GM23338 (cell line): ENCODE measurements at regions not wholly inside any gene's neighbourhood (a gene's known extent, or its start where the extent isn't known, plus 50 kb on each side); places are given as distances from the start of the nearest gene placed in this dataset.

ENCODE experiments used
- ATAC-seq: fragments of 200-7000 bp; cut with Tn5 transposase; 3 replicates; pipeline ENCODE4 v1.9.1; 2020
- DNase-seq: peaks from one replicate; pipeline ENCODE4 v3.0.0-alpha.2; 2015; ENCODE audit warnings: low spot score
- H2AFZ ChIP-seq: fragments of 200-600 bp; sonication (generic); 2 replicates; pipeline ENCODE4 v1.8.0; 2016; ENCODE audit warnings: antibody characterized with exemption, mild to moderate bottlenecking, moderate library complexity
- H3F3A ChIP-seq: fragments of 200-600 bp; sonication (generic); replicated peaks from 2 replicates; pipeline ENCODE4 v1.8.0; 2017; ENCODE audit warnings: antibody characterized with exemption, mixed run types, low read depth
- H3K27ac ChIP-seq: fragments of 200-600 bp; sonication (generic); 2 replicates; pipeline ENCODE4 v1.6.1; 2016; ENCODE audit warnings: low read depth
- H3K27me3 ChIP-seq: fragments of 200-600 bp; sonication (generic); 2 replicates; pipeline ENCODE4 v1.8.0; 2016; ENCODE audit warnings: mild to moderate bottlenecking, mixed run types, moderate library complexity; ENCODE audit not compliant: insufficient read depth
- H3K36me3 ChIP-seq: fragments of 200-600 bp; sonication (generic); 2 replicates; pipeline ENCODE4 v1.8.0; 2016; ENCODE audit warnings: mild to moderate bottlenecking; ENCODE audit not compliant: insufficient read depth
- H3K4me1 ChIP-seq: fragments of 200-600 bp; sonication (generic); 2 replicates; pipeline ENCODE4 v1.8.0; 2016; ENCODE audit warnings: mild to moderate bottlenecking, moderate library complexity; ENCODE audit not compliant: insufficient read depth
- H3K4me2 ChIP-seq: fragments of 200-600 bp; sonication (generic); 2 replicates; pipeline ENCODE4 v1.7.1; 2017; ENCODE audit warnings: mixed run types
- H3K4me3 ChIP-seq: fragments of 200-600 bp; sonication (generic); 2 replicates; pipeline ENCODE4 v1.6.1; 2016; ENCODE audit warnings: mixed run types
- H3K79me2 ChIP-seq: fragments of 200-600 bp; sonication (generic); replicated peaks from 2 replicates; pipeline ENCODE4 v1.8.0; 2017; ENCODE audit warnings: mild to moderate bottlenecking; ENCODE audit not compliant: insufficient read depth
- H3K9me2 ChIP-seq: fragments of 200-600 bp; sonication (generic); 2 replicates; pipeline ENCODE4 v1.8.0; 2017; ENCODE audit not compliant: insufficient read depth
- H4K20me1 ChIP-seq: fragments of 200-600 bp; sonication (generic); replicated peaks from 2 replicates; pipeline ENCODE4 v1.8.0; 2017; ENCODE audit warnings: mild to moderate bottlenecking; ENCODE audit not compliant: insufficient read depth
- H3K27ac Mint-ChIP-seq: 2 replicates; pipeline ENCODE4 v1.8.0; 2020; ENCODE audit warnings: inconsistent platforms, mild to moderate bottlenecking, moderate library complexity, mixed read lengths
- H3K27me3 Mint-ChIP-seq: 3 replicates; pipeline ENCODE4 v1.8.0; 2022; ENCODE audit warnings: low read depth, mild to moderate bottlenecking, moderate library complexity, mixed read lengths, inconsistent platforms; ENCODE audit not compliant: insufficient read depth, poor library complexity
- H3K36me3 Mint-ChIP-seq: 3 replicates; pipeline ENCODE4 v1.8.0; 2021; ENCODE audit warnings: low read depth, mild to moderate bottlenecking, inconsistent platforms, moderate library complexity, mixed read lengths
- H3K4me1 Mint-ChIP-seq: 3 replicates; pipeline ENCODE4 v1.8.0; 2020; ENCODE audit warnings: mild to moderate bottlenecking, inconsistent platforms, mixed read lengths
- H3K4me3 Mint-ChIP-seq: 3 replicates; pipeline ENCODE4 v1.8.0; 2021; ENCODE audit warnings: moderate library complexity, mild to moderate bottlenecking, inconsistent platforms, mixed read lengths
- H3K9me3 Mint-ChIP-seq: 3 replicates; pipeline ENCODE4 v1.8.0; 2020; ENCODE audit warnings: moderate library complexity, mild to moderate bottlenecking, inconsistent platforms, mixed read lengths
- CREB1 ChIP-seq: fragments of 250-450 bp; sonication (Bioruptor Pico); IDR thresholded peaks from 2 replicates; pipeline ENCODE4 v1.5.0; 2020; ENCODE audit warnings: low read depth, mild to moderate bottlenecking, moderate library complexity
- EZH2 ChIP-seq: fragments of 200-600 bp; sonication (generic); IDR thresholded peaks from one replicate; pipeline ENCODE4 v1.8.0; 2017; ENCODE audit warnings: antibody characterized with exemption, mild to moderate bottlenecking, low read depth; ENCODE audit not compliant: unreplicated experiment
- EZH2phosphoT487 ChIP-seq: fragments of 200-600 bp; sonication (generic); IDR thresholded peaks from one replicate; pipeline ENCODE4 v1.8.1; 2018; ENCODE audit warnings: antibody characterized with exemption; ENCODE audit not compliant: unreplicated experiment
- JUNB ChIP-seq: IDR thresholded peaks from one replicate; pipeline ENCODE4 v1.6.1; 2016; ENCODE audit warnings: antibody characterized with exemption; ENCODE audit not compliant: unreplicated experiment
- NANOG ChIP-seq: IDR thresholded peaks from 2 replicates; pipeline ENCODE4 v1.6.1; 2016; ENCODE audit warnings: antibody characterized with exemption, borderline replicate concordance
- POLR2AphosphoS5 ChIP-seq: IDR thresholded peaks from 2 replicates; pipeline ENCODE4 v1.6.1; 2016; ENCODE audit warnings: antibody characterized with exemption, low read depth
- STAT1 ChIP-seq: IDR thresholded peaks from one replicate; pipeline ENCODE4 v1.6.1; 2016; ENCODE audit warnings: antibody characterized with exemption; ENCODE audit not compliant: unreplicated experiment
- ZNF114 ChIP-seq: fragments of 250-450 bp; sonication (Bioruptor Pico); IDR thresholded peaks from 2 replicates; pipeline ENCODE4 v1.5.0; 2020; ENCODE audit warnings: mild to moderate bottlenecking, moderate library complexity
- ZNF331 ChIP-seq: fragments of 250-450 bp; sonication (Bioruptor Pico); IDR thresholded peaks from 2 replicates; pipeline ENCODE4 v1.5.0; 2020; ENCODE audit warnings: low read depth, mild to moderate bottlenecking, moderate library complexity
- TF ChIP-seq, protein P1 (sequence below): IDR thresholded peaks from one replicate; pipeline ENCODE4 v1.6.1; 2018; ENCODE audit warnings: antibody characterized with exemption; ENCODE audit not compliant: unreplicated experiment
- TF ChIP-seq, protein P2 (sequence below): IDR thresholded peaks from 2 replicates; pipeline ENCODE4 v1.6.1; 2016; ENCODE audit warnings: antibody characterized with exemption
- TF ChIP-seq, protein P3 (sequence below), 2 experiments: fragments of 200-600 bp in 1 of 2; sonication (generic) in 1 of 2; conservative IDR thresholded peaks; 2 replicates each; pipeline versions ENCODE4 v1.5.1 to v1.6.1; 2016 to 2017; ENCODE audit warnings: antibody characterized with exemption in 2 of 2, low read depth in 2 of 2, mild to moderate bottlenecking in 2 of 2, moderate library complexity in 1 of 2

DNA sequence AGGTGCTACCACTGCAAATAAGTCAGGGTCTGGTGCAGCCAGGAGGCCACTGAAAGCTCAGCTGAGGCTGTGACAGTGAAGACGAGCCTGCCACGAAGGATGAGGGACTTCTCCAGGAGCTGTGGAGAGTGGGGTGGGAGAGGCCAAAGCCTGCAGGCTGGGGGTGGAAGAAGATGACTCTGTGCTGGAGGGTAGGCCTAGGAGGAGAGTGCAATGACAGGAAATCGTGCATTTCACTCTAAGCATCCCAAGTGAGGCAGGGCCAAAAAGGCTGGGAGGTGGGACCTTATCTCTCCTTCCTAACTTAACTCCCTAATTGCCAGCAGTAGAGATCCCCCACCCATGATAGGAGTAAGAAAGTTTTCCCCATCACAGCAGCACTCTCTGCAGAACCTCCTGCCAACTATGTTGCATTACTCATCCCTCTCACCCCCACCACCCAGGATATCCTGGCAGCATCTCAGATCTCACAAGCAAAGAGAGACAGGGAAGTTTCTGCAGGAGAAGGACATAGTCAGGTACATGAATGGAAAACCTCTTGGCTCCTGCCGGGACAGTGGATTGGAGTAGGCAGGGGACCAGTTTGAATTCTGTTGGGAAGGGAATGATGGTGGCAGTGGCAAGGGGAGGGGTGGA, 466.2 kb downstream of the CDH26 start:
- Mint-ChIP-seq H3K9me3 (no peaks in the 10 kb centered on the region), H3K27ac (no peak overlapping the region), H3K4me3 (no peak overlapping the region), H3K27me3 (peaks cover 1% of the 10 kb centered on the region), H3K4me1 (no peaks in the 10 kb centered on the region; the same call in 2 of the 3 replicates), H3K36me3 (no peaks in the 10 kb centered on the region)
- H2AFZ ChIP-seq: no peak overlapping the region
- H3K4me3 ChIP-seq: no peak overlapping the region
- no peak overlapping the region for H3K27ac ChIP-seq
- ATAC-seq: no peak
- no peaks in the 10 kb centered on the region for H3K9me2 ChIP-seq
- no peaks in the 10 kb centered on the region; the same call in 1 of the 2 replicates for H3K36me3 ChIP-seq
- H3K79me2 ChIP-seq: no peaks in the 10 kb centered on the region
- no peaks in the 10 kb centered on the region for H3F3A ChIP-seq
- no peaks in the 10 kb centered on the region for H3K27me3 ChIP-seq
- no peak for DNase-seq
- H4K20me1 ChIP-seq: no peaks in the 10 kb centered on the region
- H3K4me2 ChIP-seq: no peak overlapping the region
- H3K4me1 ChIP-seq: no peaks in the 10 kb centered on the region
- TF ChIP-seq, protein P1, sequence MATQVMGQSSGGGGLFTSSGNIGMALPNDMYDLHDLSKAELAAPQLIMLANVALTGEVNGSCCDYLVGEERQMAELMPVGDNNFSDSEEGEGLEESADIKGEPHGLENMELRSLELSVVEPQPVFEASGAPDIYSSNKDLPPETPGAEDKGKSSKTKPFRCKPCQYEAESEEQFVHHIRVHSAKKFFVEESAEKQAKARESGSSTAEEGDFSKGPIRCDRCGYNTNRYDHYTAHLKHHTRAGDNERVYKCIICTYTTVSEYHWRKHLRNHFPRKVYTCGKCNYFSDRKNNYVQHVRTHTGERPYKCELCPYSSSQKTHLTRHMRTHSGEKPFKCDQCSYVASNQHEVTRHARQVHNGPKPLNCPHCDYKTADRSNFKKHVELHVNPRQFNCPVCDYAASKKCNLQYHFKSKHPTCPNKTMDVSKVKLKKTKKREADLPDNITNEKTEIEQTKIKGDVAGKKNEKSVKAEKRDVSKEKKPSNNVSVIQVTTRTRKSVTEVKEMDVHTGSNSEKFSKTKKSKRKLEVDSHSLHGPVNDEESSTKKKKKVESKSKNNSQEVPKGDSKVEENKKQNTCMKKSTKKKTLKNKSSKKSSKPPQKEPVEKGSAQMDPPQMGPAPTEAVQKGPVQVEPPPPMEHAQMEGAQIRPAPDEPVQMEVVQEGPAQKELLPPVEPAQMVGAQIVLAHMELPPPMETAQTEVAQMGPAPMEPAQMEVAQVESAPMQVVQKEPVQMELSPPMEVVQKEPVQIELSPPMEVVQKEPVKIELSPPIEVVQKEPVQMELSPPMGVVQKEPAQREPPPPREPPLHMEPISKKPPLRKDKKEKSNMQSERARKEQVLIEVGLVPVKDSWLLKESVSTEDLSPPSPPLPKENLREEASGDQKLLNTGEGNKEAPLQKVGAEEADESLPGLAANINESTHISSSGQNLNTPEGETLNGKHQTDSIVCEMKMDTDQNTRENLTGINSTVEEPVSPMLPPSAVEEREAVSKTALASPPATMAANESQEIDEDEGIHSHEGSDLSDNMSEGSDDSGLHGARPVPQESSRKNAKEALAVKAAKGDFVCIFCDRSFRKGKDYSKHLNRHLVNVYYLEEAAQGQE: no peak
- no peak for TF ChIP-seq STAT1
- TF ChIP-seq, protein P2, sequence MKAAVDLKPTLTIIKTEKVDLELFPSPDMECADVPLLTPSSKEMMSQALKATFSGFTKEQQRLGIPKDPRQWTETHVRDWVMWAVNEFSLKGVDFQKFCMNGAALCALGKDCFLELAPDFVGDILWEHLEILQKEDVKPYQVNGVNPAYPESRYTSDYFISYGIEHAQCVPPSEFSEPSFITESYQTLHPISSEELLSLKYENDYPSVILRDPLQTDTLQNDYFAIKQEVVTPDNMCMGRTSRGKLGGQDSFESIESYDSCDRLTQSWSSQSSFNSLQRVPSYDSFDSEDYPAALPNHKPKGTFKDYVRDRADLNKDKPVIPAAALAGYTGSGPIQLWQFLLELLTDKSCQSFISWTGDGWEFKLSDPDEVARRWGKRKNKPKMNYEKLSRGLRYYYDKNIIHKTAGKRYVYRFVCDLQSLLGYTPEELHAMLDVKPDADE: no peak

DNA sequence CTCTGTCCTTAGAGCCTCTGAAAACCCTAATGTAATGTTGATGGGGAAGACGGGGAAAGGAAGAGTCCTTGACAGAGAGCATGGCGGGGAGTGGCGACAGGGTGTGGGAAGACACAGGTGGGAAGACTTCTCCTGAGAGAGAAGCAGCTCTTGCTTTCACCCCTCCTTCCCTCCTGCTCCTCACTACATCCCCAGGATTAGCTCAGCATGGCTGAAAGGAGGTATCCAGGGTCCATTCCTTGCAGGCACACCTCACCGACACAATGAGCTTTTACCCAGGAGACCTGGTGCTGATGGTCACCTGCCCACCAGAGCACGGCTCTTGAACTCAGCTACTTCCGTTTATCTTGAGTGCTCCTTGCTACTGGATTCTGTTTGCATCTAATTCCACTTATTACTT, 469.3 kb downstream of the CDH26 start:
- Histone ChIP-seq H3K27ac (no peak overlapping the region), H3K36me3 (no peaks in the 10 kb centered on the region; the same call in none of the 2 replicates), H2AFZ (no peak overlapping the region), H3K79me2 (no peaks in the 10 kb centered on the region), H3K9me2 (no peaks in the 10 kb centered on the region), H4K20me1 (no peaks in the 10 kb centered on the region), H3K4me2 (no peak overlapping the region), H3F3A (no peaks in the 10 kb centered on the region), H3K27me3 (no peaks in the 10 kb centered on the region), H3K4me3 (no peak overlapping the region), H3K4me1 (no peaks in the 10 kb centered on the region; the same call in 1 of the 2 replicates)
- no peak overlapping the region for H3K4me3 Mint-ChIP-seq
- peaks cover 9% of the 10 kb centered on the region for H3K27me3 Mint-ChIP-seq
- no peaks in the 10 kb centered on the region for H3K9me3 Mint-ChIP-seq
- ATAC-seq: no peak
- H3K27ac Mint-ChIP-seq: no peak overlapping the region
- no peaks in the 10 kb centered on the region for H3K36me3 Mint-ChIP-seq
- DNase-seq: no peak
- H3K4me1 Mint-ChIP-seq: peaks cover 11% of the 10 kb centered on the region
- no peak for TF ChIP-seq ZNF114 (CRISPR knock-in tag)
- no peak for TF ChIP-seq ZNF331
- no peak for TF ChIP-seq EZH2
- TF ChIP-seq EZH2phosphoT487: no peak
- TF ChIP-seq, protein P1: no peak
- no peak for TF ChIP-seq POLR2AphosphoS5
- TF ChIP-seq, protein P3, sequence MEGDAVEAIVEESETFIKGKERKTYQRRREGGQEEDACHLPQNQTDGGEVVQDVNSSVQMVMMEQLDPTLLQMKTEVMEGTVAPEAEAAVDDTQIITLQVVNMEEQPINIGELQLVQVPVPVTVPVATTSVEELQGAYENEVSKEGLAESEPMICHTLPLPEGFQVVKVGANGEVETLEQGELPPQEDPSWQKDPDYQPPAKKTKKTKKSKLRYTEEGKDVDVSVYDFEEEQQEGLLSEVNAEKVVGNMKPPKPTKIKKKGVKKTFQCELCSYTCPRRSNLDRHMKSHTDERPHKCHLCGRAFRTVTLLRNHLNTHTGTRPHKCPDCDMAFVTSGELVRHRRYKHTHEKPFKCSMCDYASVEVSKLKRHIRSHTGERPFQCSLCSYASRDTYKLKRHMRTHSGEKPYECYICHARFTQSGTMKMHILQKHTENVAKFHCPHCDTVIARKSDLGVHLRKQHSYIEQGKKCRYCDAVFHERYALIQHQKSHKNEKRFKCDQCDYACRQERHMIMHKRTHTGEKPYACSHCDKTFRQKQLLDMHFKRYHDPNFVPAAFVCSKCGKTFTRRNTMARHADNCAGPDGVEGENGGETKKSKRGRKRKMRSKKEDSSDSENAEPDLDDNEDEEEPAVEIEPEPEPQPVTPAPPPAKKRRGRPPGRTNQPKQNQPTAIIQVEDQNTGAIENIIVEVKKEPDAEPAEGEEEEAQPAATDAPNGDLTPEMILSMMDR (conservative IDR thresholded peaks at IDR 0.05; ENCODE audit: low read depth in 2 of 2): no peak
- TF ChIP-seq, protein P2: no peak
- no peak for TF ChIP-seq NANOG
- TF ChIP-seq JUNB: no peak
- no peak for TF ChIP-seq CREB1 (CRISPR knock-in tag)
